HG02610 (cell line): ENCODE measurements at regions not wholly inside any gene's neighbourhood (a gene's known extent, or its start where the extent isn't known, plus 50 kb on each side); places are given as distances from the start of the nearest gene placed in this dataset.
"Not testable (repeated sequence)": the region's sequence is repeated elsewhere in the genome, so short reads cannot be mapped to it uniquely, and the experiment has no call there.

Experiments used
- ATAC-seq: cut with Tn5 transposase; IDR thresholded peaks from one replicate; pipeline ENCODE4 v1.9.1; 2021; ENCODE audit warnings: mild to moderate bottlenecking, moderate library complexity; ENCODE audit not compliant: unreplicated experiment

- ATAC-seq: no peak
Observed at GRCh38 chr6:144392536-144392935, 107.4 kb downstream of the UTRN start.

GRCh38 chr6:144394210-144394609 lies 109.1 kb downstream of the UTRN start:
- no peak for ATAC-seq

GRCh38 chr6:144395014-144395413 lies 109.9 kb downstream of the UTRN start:
- ATAC-seq: no peak

DNA sequence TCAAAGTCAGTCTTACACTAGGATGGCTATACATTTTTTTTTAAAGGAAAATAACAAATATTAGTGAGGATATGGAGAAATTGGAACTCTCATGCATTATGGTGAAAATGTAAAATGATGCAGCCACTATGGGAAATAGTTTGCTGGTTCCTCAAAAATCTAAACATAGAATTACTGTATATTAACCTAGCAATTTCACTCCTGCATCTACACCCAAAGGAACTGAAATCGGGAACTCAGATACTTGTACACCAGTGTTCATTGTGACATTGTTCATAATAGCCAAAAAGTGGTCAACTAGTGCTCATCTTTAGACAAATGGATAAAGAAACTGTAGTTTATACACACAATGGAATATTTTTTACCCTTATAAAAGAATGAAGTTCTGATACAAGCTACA lies 110.7 kb downstream of the UTRN start:
- no peak for ATAC-seq

- no peak for ATAC-seq
Observed at GRCh38 chr6:144397141-144397540, 112.0 kb downstream of the UTRN start.

GRCh38 chr6:144400321-144400720 lies 115.2 kb downstream of the UTRN start:
- no peak for ATAC-seq

DNA sequence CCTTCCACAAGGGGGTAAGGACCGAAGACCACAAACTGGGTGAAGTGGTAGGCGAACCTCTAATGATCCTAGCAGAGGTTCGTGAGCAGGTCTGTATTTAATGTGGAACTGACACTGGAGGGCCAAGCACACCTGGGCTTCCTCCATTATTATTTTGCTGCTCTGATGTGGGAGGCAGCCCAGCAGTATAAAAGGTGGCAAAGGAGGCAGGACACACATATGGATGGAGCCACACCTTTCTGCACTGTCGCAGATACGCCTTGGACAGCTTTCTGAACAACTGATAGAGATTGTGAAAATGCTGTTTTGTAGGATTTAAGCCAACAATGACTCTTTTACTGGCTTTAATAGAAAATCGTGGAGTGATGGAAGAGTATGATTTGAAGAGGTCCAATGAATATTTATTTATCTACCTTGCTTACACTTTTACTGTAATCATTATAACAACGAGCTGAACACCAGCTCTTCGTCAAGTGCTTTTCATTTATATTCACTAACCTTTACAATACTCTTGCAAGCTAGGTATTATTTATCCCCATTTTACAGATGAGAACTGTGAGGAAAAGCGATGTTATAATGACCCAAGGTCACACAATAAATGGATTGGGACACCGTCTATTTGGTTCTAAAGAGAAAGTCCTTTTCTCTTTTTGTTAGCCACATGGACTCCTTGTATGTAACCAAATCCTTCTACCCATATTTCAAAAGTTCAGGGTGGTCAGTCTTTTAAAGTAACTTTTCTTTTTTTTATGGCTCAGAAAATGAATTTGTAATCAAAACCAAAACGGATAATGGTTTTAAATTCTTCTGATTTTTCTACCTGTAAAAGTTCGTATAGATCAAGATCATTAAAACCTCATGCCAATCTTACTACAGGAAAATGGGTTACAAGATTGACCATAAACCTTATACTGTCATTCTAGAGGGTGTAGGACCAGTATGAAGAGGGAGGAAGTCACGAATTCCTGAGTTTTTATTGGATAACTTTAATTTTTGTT lies 116.9 kb downstream of the UTRN start:
- ATAC-seq: no peak

DNA sequence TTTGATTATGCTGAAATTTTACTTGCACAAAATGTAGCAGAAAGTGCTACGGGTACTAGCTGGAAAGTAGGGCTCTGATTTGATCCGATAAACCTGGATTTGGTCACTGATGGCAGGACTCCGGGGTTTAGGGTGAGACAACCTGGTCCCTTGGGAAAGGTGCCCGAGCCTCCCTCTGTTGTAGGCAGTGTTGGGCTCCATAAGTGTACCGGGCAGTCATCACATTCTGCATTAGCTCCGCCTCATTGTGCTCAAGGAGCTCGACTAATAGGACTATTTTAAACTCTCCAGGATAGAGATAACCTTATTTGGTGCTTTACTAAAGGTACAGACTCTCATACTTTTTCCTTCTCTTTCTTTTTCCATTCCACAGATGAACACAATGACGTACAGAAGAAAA lies 117.6 kb downstream of the UTRN start:
- ATAC-seq: no peak

DNA sequence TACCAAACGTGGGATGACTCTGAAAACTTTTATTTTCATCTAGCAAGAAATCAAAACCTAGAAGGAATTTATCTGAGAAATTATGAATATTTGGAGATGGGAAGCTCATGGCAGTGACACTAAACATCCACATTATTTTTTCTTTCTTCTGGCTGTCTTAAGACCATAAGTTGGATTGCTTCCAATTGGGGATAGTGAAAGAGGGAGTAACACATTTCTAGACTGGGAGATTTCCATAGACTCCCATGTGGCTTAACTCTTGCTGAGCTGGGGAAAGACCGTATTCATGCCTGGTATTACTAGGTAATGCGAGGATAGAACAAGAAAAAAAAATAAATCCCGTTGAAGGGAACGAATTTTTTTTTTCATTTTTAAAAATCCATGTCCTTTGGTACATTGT lies 120.0 kb downstream of the UTRN start:
- ATAC-seq: no peak

DNA sequence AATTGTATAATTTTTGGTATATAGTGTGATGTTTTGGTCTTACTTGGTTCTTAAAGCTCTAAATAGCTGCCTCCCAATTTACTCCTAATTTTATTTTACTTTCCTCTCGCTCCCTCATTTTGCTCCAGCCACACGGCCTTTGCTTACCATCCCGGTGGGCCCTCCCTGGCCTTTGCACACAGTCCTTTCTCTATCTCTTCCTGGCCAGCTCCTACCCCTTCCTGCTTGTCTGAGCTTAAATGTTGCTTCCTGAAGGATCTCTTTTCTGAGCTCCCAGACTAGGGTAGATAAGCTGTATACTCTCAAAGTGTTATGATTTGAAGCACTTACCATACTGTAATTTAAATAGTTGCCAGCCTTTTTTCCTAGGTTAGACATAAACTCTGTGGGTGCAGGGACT lies 121.7 kb downstream of the UTRN start:
- ATAC-seq: no peak

DNA sequence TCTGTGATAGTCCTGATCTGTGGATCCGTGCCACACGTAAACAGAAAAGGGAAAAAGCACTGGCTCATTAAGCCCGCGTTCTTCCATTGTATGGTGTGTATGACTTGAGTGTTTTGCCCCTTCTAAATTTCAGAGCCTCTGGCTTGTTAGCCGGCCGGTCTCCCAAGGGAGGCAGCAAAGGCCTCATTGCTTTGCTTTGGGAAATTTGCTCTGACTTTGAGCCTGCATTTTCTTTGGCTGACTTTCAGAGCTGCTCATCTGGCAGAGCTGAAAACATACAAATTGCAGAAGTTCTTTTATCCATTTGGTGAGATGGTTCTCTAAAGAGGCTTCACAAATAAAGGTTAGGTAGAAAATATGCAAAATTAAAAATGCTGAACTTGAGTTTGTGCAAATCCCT lies 123.0 kb downstream of the UTRN start:
- no peak for ATAC-seq

- no peak for ATAC-seq
Observed at GRCh38 chr6:144410059-144410458, 124.9 kb downstream of the UTRN start.

GRCh38 chr6:144410574-144410973 lies 125.4 kb downstream of the UTRN start:
- ATAC-seq: not testable (repeated sequence)

DNA sequence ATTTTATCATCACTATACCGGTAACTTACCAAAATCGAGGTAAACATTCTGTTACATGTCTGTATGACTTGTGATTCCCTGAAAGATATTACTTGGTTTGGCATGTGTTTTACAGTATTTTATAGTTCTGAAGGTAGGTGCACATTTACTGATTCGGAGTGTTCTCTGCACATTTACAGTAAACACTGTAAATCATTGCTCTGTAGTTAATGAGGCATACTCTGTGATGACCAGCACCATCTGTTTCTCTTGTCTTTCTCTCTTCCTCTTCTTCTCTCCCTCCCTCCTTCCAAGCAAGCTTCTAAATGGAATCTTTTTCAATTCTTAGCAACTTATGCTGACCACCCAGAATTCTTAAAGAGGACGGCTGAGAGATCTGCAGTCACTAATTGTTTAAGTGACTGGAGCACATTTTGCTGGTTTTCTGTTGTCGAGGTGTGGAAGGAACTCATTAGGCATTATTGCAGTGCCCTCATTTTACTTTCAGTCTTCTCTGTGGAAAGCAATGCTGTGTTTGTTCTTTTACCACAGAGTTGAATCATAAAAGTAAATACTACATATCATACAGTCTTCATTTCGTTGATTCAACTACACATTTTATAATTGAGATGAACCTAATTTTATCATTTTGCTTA lies 126.5 kb downstream of the UTRN start:
- ATAC-seq: peak; percentile 46

DNA sequence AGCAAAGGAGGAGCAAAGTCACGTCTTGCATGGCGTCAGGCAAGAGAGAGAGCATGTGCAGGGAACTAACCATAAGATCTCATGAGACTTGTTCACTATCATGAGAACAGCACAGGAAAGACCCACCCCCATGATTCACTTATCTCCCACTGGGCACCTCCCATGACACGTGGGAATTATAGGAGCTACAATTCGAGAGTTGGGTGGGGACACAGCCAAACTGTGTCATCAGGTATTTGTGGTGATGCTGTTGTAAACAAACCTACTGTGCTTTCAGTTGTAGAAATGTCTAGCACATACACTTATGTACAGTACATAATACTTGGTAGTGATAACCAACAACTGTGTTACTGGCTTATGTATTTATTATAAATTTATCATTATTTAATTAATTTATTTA lies 128.3 kb downstream of the UTRN start:
- ATAC-seq: no peak

DNA sequence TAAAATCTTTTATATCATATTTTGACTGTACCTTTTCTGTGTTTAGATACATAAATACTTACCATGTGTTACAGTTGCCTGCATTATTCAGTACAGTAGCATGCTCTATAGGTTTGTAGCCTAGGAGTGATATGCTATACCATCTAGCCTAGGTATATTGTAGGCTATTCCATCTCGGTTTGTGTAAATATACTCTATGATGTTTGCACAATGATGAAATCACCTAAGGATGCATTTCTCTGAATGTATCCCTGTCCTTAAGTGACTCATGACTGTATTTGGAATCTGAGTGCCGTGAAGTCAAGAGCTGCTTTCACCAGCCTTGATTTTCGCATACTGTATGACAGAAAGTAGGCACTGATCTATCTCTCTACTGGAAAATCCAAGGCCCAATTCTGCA lies 129.9 kb downstream of the UTRN start:
- ATAC-seq: no peak

DNA sequence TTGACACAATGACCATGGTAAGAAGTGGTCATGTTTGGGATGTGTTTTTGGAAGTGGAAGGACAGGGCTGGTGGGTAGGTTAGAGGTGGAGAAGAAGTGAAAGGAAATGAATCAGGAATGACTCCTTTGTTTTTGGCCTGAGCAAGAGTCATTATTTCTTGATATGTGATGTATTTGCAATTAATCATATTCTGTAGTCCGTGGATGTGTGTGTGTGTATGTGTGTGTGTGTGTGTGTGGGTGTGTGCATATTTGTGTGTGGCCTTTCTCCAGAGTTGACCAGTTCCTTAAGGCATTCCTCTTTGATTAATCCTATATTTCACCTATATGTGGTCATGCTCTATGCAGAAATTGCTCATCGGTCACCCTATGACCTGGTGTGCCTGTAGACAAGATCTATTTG lies 130.7 kb downstream of the UTRN start:
- ATAC-seq: no peak

- no peak for ATAC-seq
Observed at GRCh38 chr6:144416244-144416643, 131.1 kb downstream of the UTRN start.

DNA sequence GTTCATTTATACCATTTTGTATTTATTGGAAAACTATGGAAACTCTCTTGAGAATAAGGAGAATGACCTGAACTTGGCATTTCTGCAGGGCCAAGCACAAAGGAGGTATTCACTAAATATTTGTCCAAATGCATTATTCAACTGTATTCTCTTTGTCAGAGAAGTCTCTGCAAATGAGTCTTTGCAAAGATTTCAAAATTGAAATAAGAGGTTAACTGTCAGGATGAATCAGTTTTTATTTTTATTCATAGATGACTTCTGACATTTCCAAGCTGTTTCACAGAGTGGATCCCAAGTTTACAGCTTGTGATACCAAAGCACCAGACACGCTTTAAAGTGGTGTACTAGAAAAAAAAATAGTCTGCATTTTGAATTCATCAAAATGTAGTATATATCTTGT lies 131.6 kb downstream of the UTRN start:
- ATAC-seq: no peak

DNA sequence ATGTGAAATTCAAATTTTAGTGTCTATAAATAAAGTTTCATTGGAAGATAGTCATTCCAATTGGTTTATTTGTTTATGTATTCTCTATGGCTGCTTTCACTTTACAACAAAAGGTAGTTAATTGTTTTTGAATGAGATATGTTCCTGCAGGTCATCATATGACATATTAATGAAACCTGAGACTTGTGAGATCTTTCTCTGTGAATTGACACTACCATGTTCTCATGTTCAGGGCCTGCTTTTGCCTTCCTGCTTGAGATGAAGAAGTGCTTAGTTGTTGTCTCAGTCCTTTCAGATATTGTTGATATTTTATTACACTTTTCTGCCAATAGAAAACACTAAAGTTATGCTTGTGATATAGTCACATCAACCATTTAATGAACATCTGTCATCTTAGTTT lies 132.5 kb downstream of the UTRN start:
- no peak for ATAC-seq

GRCh38 chr6:144418959-144419545 lies 133.9 kb downstream of the UTRN start:
- no peak for ATAC-seq

DNA sequence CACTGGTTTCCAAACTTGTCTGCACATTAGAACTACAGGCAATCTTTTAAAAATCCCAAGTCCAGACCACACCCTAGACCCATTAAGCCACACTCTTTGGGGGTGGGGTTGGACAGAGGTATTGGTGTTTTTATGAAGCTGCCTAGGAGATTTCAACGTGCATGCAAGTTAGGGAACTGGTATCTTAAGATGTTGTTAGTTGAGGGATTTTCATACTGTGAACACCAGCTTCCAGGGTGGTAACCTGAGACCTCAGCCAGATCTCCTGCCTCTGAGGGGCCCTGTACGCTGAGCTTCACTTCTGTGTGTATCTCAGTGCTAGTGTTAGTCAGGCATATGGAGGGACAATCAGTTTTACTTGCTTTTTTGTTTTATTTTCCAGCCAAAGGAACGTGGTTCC lies 138.0 kb downstream of the UTRN start:
- no peak for ATAC-seq
